H1 (cell line): ENCODE measurements at regions not wholly inside any gene's neighbourhood (a gene's known extent, or its start where the extent isn't known, plus 50 kb on each side); places are given as distances from the start of the nearest gene placed in this dataset.

ENCODE experiments used
- CEBPB ChIP-seq: IDR thresholded peaks from 2 replicates; pipeline ENCODE4 v1.6.1; 2012; ENCODE audit warnings: low read depth, low read length
- KDM5A ChIP-seq: fragments of 200-600 bp; IDR thresholded peaks from 2 replicates; pipeline ENCODE4 v1.7.1; 2012; ENCODE audit warnings: mild to moderate bottlenecking, low read length, inconsistent platforms, mixed read lengths
- TF ChIP-seq, protein P1 (sequence below): fragments of 300-600 bp; sonication (generic); IDR thresholded peaks from 2 replicates; pipeline ENCODE4 v1.7.1; 2012; ENCODE audit warnings: low read length, moderate library complexity, mild to moderate bottlenecking, inconsistent platforms; ENCODE audit not compliant: insufficient replicate concordance
- TF ChIP-seq, protein P2 (sequence below): IDR thresholded peaks from 2 replicates; pipeline ENCODE4 v1.6.1; 2011; ENCODE audit warnings: low read depth, mild to moderate bottlenecking, low read length; ENCODE audit not compliant: insufficient read depth

DNA sequence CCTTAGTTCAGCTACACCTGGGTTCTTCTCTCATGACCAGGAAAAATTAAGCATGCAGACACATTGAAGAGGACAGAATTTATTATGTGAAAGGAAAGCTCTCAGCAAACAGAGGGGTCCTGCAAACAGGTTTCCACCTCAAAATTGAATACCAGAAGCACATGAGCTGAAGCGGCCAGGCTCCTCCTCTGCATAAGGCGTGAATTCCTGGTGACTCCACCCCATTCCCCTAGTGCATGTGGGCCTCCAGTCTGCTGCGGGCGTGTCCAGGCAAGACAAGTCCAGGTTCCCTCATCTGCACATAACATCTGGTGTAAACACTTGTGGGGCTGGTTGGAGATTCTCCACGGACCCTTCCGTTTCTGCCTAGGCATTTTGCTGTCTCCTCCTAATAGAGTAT lies 1156.4 kb downstream of the FOXD4L5 start (continued):
- TF ChIP-seq, protein P1, sequence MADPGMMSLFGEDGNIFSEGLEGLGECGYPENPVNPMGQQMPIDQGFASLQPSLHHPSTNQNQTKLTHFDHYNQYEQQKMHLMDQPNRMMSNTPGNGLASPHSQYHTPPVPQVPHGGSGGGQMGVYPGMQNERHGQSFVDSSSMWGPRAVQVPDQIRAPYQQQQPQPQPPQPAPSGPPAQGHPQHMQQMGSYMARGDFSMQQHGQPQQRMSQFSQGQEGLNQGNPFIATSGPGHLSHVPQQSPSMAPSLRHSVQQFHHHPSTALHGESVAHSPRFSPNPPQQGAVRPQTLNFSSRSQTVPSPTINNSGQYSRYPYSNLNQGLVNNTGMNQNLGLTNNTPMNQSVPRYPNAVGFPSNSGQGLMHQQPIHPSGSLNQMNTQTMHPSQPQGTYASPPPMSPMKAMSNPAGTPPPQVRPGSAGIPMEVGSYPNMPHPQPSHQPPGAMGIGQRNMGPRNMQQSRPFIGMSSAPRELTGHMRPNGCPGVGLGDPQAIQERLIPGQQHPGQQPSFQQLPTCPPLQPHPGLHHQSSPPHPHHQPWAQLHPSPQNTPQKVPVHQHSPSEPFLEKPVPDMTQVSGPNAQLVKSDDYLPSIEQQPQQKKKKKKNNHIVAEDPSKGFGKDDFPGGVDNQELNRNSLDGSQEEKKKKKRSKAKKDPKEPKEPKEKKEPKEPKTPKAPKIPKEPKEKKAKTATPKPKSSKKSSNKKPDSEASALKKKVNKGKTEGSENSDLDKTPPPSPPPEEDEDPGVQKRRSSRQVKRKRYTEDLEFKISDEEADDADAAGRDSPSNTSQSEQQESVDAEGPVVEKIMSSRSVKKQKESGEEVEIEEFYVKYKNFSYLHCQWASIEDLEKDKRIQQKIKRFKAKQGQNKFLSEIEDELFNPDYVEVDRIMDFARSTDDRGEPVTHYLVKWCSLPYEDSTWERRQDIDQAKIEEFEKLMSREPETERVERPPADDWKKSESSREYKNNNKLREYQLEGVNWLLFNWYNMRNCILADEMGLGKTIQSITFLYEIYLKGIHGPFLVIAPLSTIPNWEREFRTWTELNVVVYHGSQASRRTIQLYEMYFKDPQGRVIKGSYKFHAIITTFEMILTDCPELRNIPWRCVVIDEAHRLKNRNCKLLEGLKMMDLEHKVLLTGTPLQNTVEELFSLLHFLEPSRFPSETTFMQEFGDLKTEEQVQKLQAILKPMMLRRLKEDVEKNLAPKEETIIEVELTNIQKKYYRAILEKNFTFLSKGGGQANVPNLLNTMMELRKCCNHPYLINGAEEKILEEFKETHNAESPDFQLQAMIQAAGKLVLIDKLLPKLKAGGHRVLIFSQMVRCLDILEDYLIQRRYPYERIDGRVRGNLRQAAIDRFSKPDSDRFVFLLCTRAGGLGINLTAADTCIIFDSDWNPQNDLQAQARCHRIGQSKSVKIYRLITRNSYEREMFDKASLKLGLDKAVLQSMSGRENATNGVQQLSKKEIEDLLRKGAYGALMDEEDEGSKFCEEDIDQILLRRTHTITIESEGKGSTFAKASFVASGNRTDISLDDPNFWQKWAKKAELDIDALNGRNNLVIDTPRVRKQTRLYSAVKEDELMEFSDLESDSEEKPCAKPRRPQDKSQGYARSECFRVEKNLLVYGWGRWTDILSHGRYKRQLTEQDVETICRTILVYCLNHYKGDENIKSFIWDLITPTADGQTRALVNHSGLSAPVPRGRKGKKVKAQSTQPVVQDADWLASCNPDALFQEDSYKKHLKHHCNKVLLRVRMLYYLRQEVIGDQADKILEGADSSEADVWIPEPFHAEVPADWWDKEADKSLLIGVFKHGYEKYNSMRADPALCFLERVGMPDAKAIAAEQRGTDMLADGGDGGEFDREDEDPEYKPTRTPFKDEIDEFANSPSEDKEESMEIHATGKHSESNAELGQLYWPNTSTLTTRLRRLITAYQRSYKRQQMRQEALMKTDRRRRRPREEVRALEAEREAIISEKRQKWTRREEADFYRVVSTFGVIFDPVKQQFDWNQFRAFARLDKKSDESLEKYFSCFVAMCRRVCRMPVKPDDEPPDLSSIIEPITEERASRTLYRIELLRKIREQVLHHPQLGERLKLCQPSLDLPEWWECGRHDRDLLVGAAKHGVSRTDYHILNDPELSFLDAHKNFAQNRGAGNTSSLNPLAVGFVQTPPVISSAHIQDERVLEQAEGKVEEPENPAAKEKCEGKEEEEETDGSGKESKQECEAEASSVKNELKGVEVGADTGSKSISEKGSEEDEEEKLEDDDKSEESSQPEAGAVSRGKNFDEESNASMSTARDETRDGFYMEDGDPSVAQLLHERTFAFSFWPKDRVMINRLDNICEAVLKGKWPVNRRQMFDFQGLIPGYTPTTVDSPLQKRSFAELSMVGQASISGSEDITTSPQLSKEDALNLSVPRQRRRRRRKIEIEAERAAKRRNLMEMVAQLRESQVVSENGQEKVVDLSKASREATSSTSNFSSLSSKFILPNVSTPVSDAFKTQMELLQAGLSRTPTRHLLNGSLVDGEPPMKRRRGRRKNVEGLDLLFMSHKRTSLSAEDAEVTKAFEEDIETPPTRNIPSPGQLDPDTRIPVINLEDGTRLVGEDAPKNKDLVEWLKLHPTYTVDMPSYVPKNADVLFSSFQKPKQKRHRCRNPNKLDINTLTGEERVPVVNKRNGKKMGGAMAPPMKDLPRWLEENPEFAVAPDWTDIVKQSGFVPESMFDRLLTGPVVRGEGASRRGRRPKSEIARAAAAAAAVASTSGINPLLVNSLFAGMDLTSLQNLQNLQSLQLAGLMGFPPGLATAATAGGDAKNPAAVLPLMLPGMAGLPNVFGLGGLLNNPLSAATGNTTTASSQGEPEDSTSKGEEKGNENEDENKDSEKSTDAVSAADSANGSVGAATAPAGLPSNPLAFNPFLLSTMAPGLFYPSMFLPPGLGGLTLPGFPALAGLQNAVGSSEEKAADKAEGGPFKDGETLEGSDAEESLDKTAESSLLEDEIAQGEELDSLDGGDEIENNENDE: no peak
- TF ChIP-seq KDM5A (no peak), CEBPB (no peak)
- TF ChIP-seq, protein P2, sequence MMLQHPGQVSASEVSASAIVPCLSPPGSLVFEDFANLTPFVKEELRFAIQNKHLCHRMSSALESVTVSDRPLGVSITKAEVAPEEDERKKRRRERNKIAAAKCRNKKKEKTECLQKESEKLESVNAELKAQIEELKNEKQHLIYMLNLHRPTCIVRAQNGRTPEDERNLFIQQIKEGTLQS: no peak
